Aorta (tissue), 5 donors: ENCODE measurements at regions not wholly inside any gene's neighbourhood (a gene's known extent, or its start where the extent isn't known, plus 50 kb on each side); places are given as distances from the start of the nearest gene placed in this dataset.
"Not testable (repeated sequence)": the region's sequence is repeated elsewhere in the genome, so short reads cannot be mapped to it uniquely, and the experiment has no call there.

Experiments
- ATAC-seq: fragments of 200-7000 bp; cut with Tn5 transposase; one replicate; pipeline ENCODE4 v1.9.1; 2022; ENCODE audit warnings: moderate library complexity; ENCODE audit not compliant: low FRiP score
- DNase-seq, 2 donors: peaks; one replicate each; pipeline ENCODE4 v3.0.0-alpha.2; 2020
- H3K27ac ChIP-seq, 2 donors: one replicate each; pipeline ENCODE4 v1.5.1; 2013; ENCODE audit warnings: low read length in 2 of 2, mild to moderate bottlenecking in 2 of 2, moderate library complexity in 2 of 2, control low read depth in 1 of 2, inconsistent platforms in 1 of 2, low read depth in 1 of 2
- H3K27me3 ChIP-seq, 2 donors: one replicate each; pipeline ENCODE4 v1.6.1; 2013; ENCODE audit warnings: control low read depth in 1 of 2, low read length in 1 of 2, mild to moderate bottlenecking in 1 of 2, moderate library complexity in 1 of 2; ENCODE audit not compliant: insufficient read depth in 2 of 2, control insufficient read depth in 1 of 2
- H3K36me3 ChIP-seq, 2 donors: one replicate each; pipeline ENCODE4 v1.6.1; 2013; ENCODE audit warnings: control low read depth in 1 of 2, low read length in 1 of 2, mild to moderate bottlenecking in 1 of 2; ENCODE audit not compliant: insufficient read depth in 2 of 2, control insufficient read depth in 1 of 2
- H3K4me1 ChIP-seq, 2 donors: one replicate each; pipeline ENCODE4 v1.6.1; 2013; ENCODE audit warnings: low read length in 2 of 2, control low read depth in 1 of 2, mild to moderate bottlenecking in 1 of 2, moderate library complexity in 1 of 2; ENCODE audit not compliant: insufficient read depth in 2 of 2, control insufficient read depth in 1 of 2
- H3K4me3 ChIP-seq, 2 donors: one replicate each; pipeline ENCODE4 v1.5.1; 2013; ENCODE audit warnings: low read length in 2 of 2, control low read depth in 1 of 2, mild to moderate bottlenecking in 1 of 2
- H3K9me3 ChIP-seq: one replicate; pipeline ENCODE4 v1.6.1; 2013; ENCODE audit warnings: mild to moderate bottlenecking, low read length; ENCODE audit not compliant: control insufficient read depth
- WGBS, 2 donors: extraction: QIAGEN DNeasy Blood & Tissue Kit; methylation state at CpG; one replicate each; pipeline ENCODE4 v1.1.7; 2013; 5-methylcytosine and 5-hydroxymethylcytosine counted together
- intact Hi-C, 2 donors: fragments of 100-400 bp; cut with DNase I; formaldehyde crosslinking; loops; one replicate each; pipeline versions ENCODE4 v1.14.2 to v1.15.0; 2022
- donor health status: healthy with polysubstance abuse.
- donor health status: Bipolar disorder and iron deficiency.
- donor health status: DM: no; HTN: no; CAD: no.
- donor health status: DM: no; HTN: no; CAD: no.
- donor health status: DM: yes; HTN: yes; CAD: no.

DNA sequence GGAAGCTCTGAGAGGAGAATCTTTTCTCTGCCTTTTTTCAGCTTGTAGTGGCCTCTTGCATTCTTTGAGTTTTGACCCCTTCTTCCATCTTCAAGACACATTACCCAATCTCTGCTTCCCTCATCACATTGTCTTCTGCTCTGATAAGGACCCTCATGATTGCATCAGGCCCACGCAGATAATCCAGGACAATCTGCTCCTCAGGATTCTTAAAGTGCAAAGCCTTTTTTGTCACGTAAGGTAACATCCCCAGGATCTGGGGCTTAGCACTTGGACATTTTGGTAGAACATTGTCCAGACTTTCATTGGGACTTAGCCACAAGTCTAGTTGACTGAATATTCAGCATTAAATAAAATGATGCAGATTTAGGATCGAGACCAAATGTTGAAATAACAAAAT is 521.2 kb downstream of the RMST start:
- no peaks in the 10 kb centered on the region for H3K4me1 ChIP-seq
- H3K9me3 ChIP-seq = no peaks in the 10 kb centered on the region
- no peak overlapping the region for H3K27ac ChIP-seq
- ATAC-seq (no peak), DNase-seq (no peak)
- no peaks in the 10 kb centered on the region for H3K27me3 ChIP-seq
- no peak overlapping the region for H3K4me3 ChIP-seq
- intact Hi-C loops = no loop called here
- 83% methylated on average over 3 of the region's 3 CpGs for WGBS, 2 donors
- no peaks in the 10 kb centered on the region for H3K36me3 ChIP-seq

DNA sequence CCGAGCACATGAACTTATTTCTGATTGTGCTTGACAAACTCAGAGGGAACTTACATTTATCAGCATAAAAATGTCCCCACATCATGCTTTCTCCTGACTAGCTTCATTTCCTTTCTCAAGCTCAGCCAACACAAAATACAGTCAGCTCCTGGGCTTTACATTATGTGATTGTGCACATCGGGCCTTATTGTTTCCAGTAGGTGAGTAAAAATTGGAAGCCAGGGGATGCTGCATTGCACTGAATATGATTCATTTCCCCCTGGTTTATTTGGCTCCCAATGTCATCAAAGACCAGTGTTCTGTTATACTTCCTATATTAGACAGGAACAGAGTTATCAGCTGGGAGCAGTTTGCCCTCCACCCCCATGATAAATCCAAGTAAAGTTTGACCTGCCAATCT is 521.8 kb downstream of the RMST start:
- H3K4me1 ChIP-seq = no peaks in the 10 kb centered on the region
- 61 to 65% methylated on average over 2 of the region's 2 CpGs for WGBS, 2 donors
- no peak for ATAC-seq
- no peak overlapping the region for H3K4me3 ChIP-seq
- DNase-seq = no peak
- no peaks in the 10 kb centered on the region for H3K9me3 ChIP-seq
- intact Hi-C loops = no loop called here
- H3K36me3 ChIP-seq = no peaks in the 10 kb centered on the region
- H3K27me3 ChIP-seq = no peaks in the 10 kb centered on the region
- H3K27ac ChIP-seq = no peak overlapping the region

DNA sequence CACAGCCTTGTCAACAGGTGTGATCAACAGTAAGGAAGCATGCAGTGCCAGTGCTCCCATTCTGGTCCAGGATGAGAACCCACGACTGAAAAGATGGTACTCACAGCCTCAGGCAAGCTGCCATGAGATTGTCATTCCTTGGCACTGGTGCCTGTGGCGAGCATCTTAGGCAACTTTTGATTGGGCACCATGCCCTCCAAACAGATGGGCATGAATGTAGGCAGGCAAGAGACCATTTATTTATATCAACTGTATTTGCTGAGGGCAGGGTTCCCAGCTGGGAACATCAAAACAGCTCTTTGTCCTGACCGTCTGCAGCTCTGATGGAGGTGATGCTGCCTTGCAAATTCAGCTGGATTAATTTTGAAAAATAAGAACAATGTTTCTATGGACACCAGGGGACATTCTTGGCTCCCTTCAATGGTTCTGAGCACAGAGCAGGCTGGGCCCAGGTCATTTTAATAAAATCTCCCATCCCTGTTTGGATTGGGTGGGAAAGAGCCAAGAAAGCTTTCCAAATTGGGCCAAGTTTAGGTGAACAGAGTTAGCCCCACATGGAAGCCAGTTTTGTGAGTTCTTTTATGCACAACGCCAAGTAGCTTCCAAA is 522.5 kb downstream of the RMST start:
- H3K27me3 ChIP-seq = no peaks in the 10 kb centered on the region
- H3K4me3 ChIP-seq = no peak overlapping the region
- no peaks in the 10 kb centered on the region for H3K4me1 ChIP-seq
- no peak for DNase-seq
- 48 to 61% methylated on average over 4 of the region's 4 CpGs for WGBS, 2 donors
- intact Hi-C loops = no loop called here
- no peak overlapping the region for H3K27ac ChIP-seq
- ATAC-seq = no peak
- H3K36me3 ChIP-seq = no peaks in the 10 kb centered on the region
- H3K9me3 ChIP-seq = no peaks in the 10 kb centered on the region

GRCh38 chr12:97985834-97986233 is 523.2 kb downstream of the RMST start:
- Histone ChIP-seq H3K4me3 (no peak overlapping the region), H3K36me3 (no peaks in the 10 kb centered on the region), H3K4me1 (no peaks in the 10 kb centered on the region), H3K27me3 (no peaks in the 10 kb centered on the region), H3K9me3 (no peaks in the 10 kb centered on the region), H3K27ac (no peak overlapping the region)
- DNase-seq (no peak), ATAC-seq (no peak)
- 83 to 87% methylated on average over 5 of the region's 5 CpGs for WGBS, 2 donors
- intact Hi-C loops = no loop called here

DNA sequence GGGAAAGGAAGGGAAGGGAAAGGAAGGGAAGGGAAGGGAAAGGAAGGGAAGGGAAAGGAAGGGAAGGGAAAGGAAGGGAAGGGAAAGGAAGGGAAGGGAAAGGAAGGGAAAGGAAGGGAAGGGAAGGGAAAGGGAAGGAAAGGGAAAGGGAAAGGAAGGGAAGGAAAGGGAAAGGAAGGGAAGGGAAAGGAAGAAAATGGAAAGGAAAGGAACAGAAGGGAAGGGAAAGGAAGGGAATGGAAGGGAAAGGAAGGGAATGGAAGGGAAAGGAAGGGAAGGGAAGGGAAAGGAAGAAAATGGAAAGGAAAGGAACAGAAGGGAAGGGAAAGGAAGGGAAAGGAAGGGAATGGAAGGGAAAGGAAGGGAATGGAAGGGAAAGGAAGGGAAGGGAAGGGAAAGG is 526.0 kb downstream of the RMST start:
- intact Hi-C loops = not testable (repeated sequence)

GRCh38 chr12:97989366-97989940 is 525.9 kb upstream of the TMPO start:
- intact Hi-C loops = no loop called here
- Histone ChIP-seq H3K36me3 (no peaks in the 10 kb centered on the region), H3K9me3 (peaks cover 5% of the 10 kb centered on the region), H3K27ac (no peak overlapping the region), H3K4me3 (no peak overlapping the region), H3K27me3 (no peaks in the 10 kb centered on the region), H3K4me1 (no peaks in the 10 kb centered on the region)
- no peak for DNase-seq
- ATAC-seq = no peak

More for the DNA sequence above, 526.0 kb downstream of the RMST start:
- not testable (repeated sequence) for H3K4me1 ChIP-seq, H3K27ac ChIP-seq, H3K4me3 ChIP-seq, H3K36me3 ChIP-seq, ATAC-seq, DNase-seq, H3K9me3 ChIP-seq, H3K27me3 ChIP-seq

DNA sequence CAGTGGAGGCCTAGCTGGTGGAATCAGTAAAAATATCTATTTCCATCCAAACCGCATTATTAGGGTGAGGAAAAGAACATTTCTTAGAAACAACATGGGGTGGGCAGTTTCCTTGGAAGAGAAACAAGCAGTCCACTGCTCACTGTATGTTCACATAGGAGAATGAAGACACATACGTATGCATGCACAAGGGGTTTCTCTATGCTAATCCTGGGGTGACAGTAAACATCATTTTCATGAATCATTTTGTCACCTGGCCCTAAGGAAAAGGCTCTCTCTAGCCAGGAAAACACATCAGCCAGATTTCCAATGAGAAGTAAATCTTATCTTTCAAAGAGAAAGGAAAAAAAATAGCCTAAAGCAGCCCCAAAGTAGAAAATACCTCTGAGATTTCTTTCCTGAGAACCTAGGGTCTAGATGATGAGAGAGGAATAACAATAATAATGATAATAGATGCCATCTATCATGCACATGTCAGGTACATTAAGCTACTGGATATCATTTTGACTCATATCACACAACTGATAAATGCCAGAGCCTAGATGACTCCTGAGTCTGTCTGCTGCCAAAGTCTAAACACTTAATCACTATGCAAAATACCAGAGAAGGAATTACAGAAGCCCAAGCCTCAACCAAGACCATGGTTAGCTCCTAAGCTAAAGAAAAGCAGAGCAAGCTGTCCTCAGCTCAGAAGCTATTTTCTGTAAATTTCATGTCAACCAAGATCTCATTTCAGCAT is 520.5 kb upstream of the TMPO start:
- no peak overlapping the region for H3K4me3 ChIP-seq
- H3K27ac ChIP-seq = no peak overlapping the region
- H3K36me3 ChIP-seq = no peaks in the 10 kb centered on the region
- no peaks in the 10 kb centered on the region for H3K27me3 ChIP-seq
- 72 to 82% methylated on average over 2 of the region's 2 CpGs for WGBS, 2 donors
- peaks cover 5% of the 10 kb centered on the region for H3K9me3 ChIP-seq
- H3K4me1 ChIP-seq = no peaks in the 10 kb centered on the region
- ATAC-seq (no peak), DNase-seq (no peak)
- intact Hi-C loops = no loop called here

DNA sequence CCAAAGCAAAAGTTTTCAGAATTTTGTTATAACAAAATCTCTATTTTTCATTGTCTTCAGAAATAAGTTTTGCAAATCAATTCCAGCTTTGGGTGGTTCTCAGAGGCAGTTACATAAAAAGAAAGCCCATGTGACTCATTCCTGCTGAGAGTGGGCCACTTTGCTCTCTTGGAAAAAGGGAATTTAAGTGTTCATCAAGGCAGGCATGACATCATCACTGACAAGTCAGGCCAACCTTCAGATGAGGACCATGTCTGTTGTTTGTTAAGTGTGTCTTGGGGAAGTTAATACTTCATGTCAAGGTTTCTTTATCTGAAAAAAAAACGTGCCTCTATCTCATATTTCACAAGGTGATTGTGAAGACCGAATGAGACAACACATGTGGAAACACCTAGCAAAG is 519.8 kb upstream of the TMPO start:
- WGBS, 2 donors = 47% methylated on average over 2 of the region's 2 CpGs
- Histone ChIP-seq H3K27ac (no peak overlapping the region), H3K4me3 (no peak overlapping the region), H3K36me3 (no peaks in the 10 kb centered on the region), H3K27me3 (no peaks in the 10 kb centered on the region), H3K4me1 (no peaks in the 10 kb centered on the region), H3K9me3 (peaks cover 5% of the 10 kb centered on the region)
- DNase-seq (no peak), ATAC-seq (no peak)
- intact Hi-C loops = no loop called here

- Histone ChIP-seq H3K27me3 (no peaks in the 10 kb centered on the region), H3K9me3 (no peaks in the 10 kb centered on the region), H3K4me3 (no peak overlapping the region), H3K4me1 (peaks cover 0 to 2% of the 10 kb centered on the region in 2 donors), H3K27ac (no peak overlapping the region), H3K36me3 (no peaks in the 10 kb centered on the region)
- no peak for ATAC-seq
- no peak for DNase-seq
- intact Hi-C loops = loop anchor here (10.0 kb wide), 2 partner anchors 287 to 1417 kb away; no protein-coding TSS in a partner anchor
- 60 to 66% methylated on average over 3 of the region's 3 CpGs for WGBS, 2 donors
These were observed 514.0 kb upstream of the TMPO start for GRCh38 chr12:98001430-98001829.
